ENCODE measurements at regions not wholly inside any gene's neighbourhood (a gene's known extent, or its start where the extent isn't known, plus 50 kb on each side); places are given as distances from the start of the nearest gene placed in this dataset.

GRCh38 chr16:85387171-85387507 lies 226.0 kb upstream of the GSE1 start:
- no peak for TF ChIP-seq CTCF (IDR thresholded peaks at IDR 0.05; ENCODE audit: borderline replicate concordance, extremely low read depth, low read length, poor library complexity, severe bottlenecking)
- no peak for TF ChIP-seq EZH2 (IDR thresholded peaks at IDR 0.05; ENCODE audit: borderline replicate concordance, low read depth, low read length, severe bottlenecking)
